Hepatocyte (in vitro differentiated cells): ENCODE measurements at regions not wholly inside any gene's neighbourhood (a gene's known extent, or its start where the extent isn't known, plus 50 kb on each side); places are given as distances from the start of the nearest gene placed in this dataset.

Experiments
- CTCF ChIP-seq: fragments of 200-600 bp; sonication (generic); IDR thresholded peaks from 2 replicates; pipeline ENCODE4 v1.5.1; 2016; ENCODE audit warnings: antibody characterized with exemption, mild to moderate bottlenecking; ENCODE audit not compliant: poor library complexity
- EZH2 ChIP-seq: fragments of 200-600 bp; sonication (generic); IDR thresholded peaks from 2 replicates; pipeline ENCODE4 v1.6.1; 2016; ENCODE audit warnings: antibody characterized with exemption, mild to moderate bottlenecking, borderline replicate concordance
- EZH2phosphoT487 ChIP-seq: fragments of 200-600 bp; sonication (generic); IDR thresholded peaks from one replicate; pipeline ENCODE4 v1.6.1; 2018; ENCODE audit warnings: antibody characterized with exemption, mild to moderate bottlenecking, low read depth, moderate library complexity; ENCODE audit not compliant: unreplicated experiment, severe bottlenecking

- TF ChIP-seq CTCF (no peak), EZH2 (no peak), EZH2phosphoT487 (no peak)
These were observed 87.6 kb upstream of the SEMA3D start for GRCh38 chr7:85274454-85274853.
